WERI-Rb-1 (cell line): ENCODE measurements at regions not wholly inside any gene's neighbourhood (a gene's known extent, or its start where the extent isn't known, plus 50 kb on each side); places are given as distances from the start of the nearest gene placed in this dataset.

Experiments
- DNase-seq: peaks from one replicate; pipeline ENCODE4 v3.0.0-alpha.2; 2020
- H3K27ac ChIP-seq: fragments of 250-450 bp; sonication (Bioruptor Pico); 2 replicates; pipeline ENCODE4 v1.5.1; 2020; ENCODE audit warnings: mild to moderate bottlenecking, moderate library complexity
- H3K27me3 ChIP-seq: fragments of 250-450 bp; sonication (Bioruptor Pico); 2 replicates; pipeline ENCODE4 v1.5.1; 2021; ENCODE audit warnings: mild to moderate bottlenecking, low read depth, moderate library complexity; ENCODE audit not compliant: insufficient read depth, severe bottlenecking
- H3K36me3 ChIP-seq: fragments of 250-450 bp; sonication (Bioruptor Pico); 2 replicates; pipeline ENCODE4 v1.5.1; 2020; ENCODE audit warnings: mild to moderate bottlenecking, moderate library complexity
- H3K4me3 ChIP-seq: 2 replicates; pipeline ENCODE4 v1.5.1; 2011; ENCODE audit warnings: low read depth, mild to moderate bottlenecking, control low read depth, low read length
- H3K9me3 ChIP-seq: fragments of 250-450 bp; sonication (Bioruptor Pico); 2 replicates; pipeline ENCODE4 v1.5.1; 2021; ENCODE audit warnings: mild to moderate bottlenecking, moderate library complexity; ENCODE audit not compliant: severe bottlenecking
- CTCF ChIP-seq: IDR thresholded peaks from 2 replicates; pipeline ENCODE4 v1.5.1; 2011; ENCODE audit warnings: low read depth, mild to moderate bottlenecking, control low read depth, inconsistent platforms, low read length

GRCh38 chr6:47400581-47400980 is 77.0 kb upstream of the CD2AP start:
- H3K27ac ChIP-seq = no peak overlapping the region
- DNase-seq = no peak
- H3K4me3 ChIP-seq = no peak overlapping the region
- no peaks in the 10 kb centered on the region for H3K36me3 ChIP-seq
- no peaks in the 10 kb centered on the region for H3K27me3 ChIP-seq
- H3K9me3 ChIP-seq = no peaks in the 10 kb centered on the region
- TF ChIP-seq CTCF = no peak

- TF ChIP-seq CTCF = no peak
- Histone ChIP-seq H3K4me3 (no peak overlapping the region), H3K36me3 (no peaks in the 10 kb centered on the region), H3K27ac (no peak overlapping the region), H3K27me3 (no peaks in the 10 kb centered on the region), H3K9me3 (no peaks in the 10 kb centered on the region)
- no peak for DNase-seq
These were observed 75.5 kb upstream of the CD2AP start for GRCh38 chr6:47402081-47402480.

GRCh38 chr6:47403056-47403455 is 74.5 kb upstream of the CD2AP start:
- no peak for TF ChIP-seq CTCF
- no peaks in the 10 kb centered on the region for H3K27me3 ChIP-seq
- H3K27ac ChIP-seq = no peak overlapping the region
- no peaks in the 10 kb centered on the region for H3K9me3 ChIP-seq
- no peak overlapping the region for H3K4me3 ChIP-seq
- H3K36me3 ChIP-seq = no peaks in the 10 kb centered on the region
- no peak for DNase-seq

- no peaks in the 10 kb centered on the region for H3K36me3 ChIP-seq
- TF ChIP-seq CTCF = no peak
- H3K27ac ChIP-seq = no peak overlapping the region
- no peak overlapping the region for H3K4me3 ChIP-seq
- no peaks in the 10 kb centered on the region for H3K9me3 ChIP-seq
- DNase-seq = no peak
- H3K27me3 ChIP-seq = no peaks in the 10 kb centered on the region
These were observed 73.8 kb upstream of the CD2AP start for GRCh38 chr6:47403801-47404200.

- H3K27me3 ChIP-seq = no peaks in the 10 kb centered on the region
These were observed 73.2 kb upstream of the CD2AP start for GRCh38 chr6:47404435-47404834.

More at GRCh38 chr6:47404435-47404834, 73.2 kb upstream of the CD2AP start:
- Histone ChIP-seq H3K27ac (no peak overlapping the region), H3K36me3 (no peaks in the 10 kb centered on the region), H3K9me3 (no peaks in the 10 kb centered on the region), H3K4me3 (no peak overlapping the region)
- DNase-seq = no peak
- no peak for TF ChIP-seq CTCF
